Upper lobe of right lung (tissue), 1 donor: ENCODE measurements at regions not wholly inside any gene's neighbourhood (a gene's known extent, or its start where the extent isn't known, plus 50 kb on each side); places are given as distances from the start of the nearest gene placed in this dataset.
"Not testable (repeated sequence)": the region's sequence is repeated elsewhere in the genome, so short reads cannot be mapped to it uniquely, and the experiment has no call there.

Experiments
- ATAC-seq: fragments of 200-7000 bp; cut with Tn5 transposase; one replicate; pipeline ENCODE4 v1.9.1; 2020; ENCODE audit warnings: mild to moderate bottlenecking, moderate library complexity
- DNase-seq: peaks from one replicate; pipeline ENCODE4 v3.0.0-alpha.2; 2020
- H3K27ac ChIP-seq: fragments of 200-600 bp; one replicate; pipeline ENCODE4 v1.8.0; 2022
- H3K27me3 ChIP-seq: fragments of 200-600 bp; one replicate; pipeline ENCODE4 v1.8.0; 2022; ENCODE audit warnings: mild to moderate bottlenecking
- H3K36me3 ChIP-seq: fragments of 200-600 bp; one replicate; pipeline ENCODE4 v1.8.0; 2022
- H3K4me1 ChIP-seq: fragments of 200-600 bp; one replicate; pipeline ENCODE4 v1.8.0; 2022
- H3K4me3 ChIP-seq: fragments of 200-600 bp; one replicate; pipeline ENCODE4 v1.8.0; 2022; ENCODE audit warnings: mild to moderate bottlenecking
- H3K9me3 ChIP-seq: fragments of 200-600 bp; one replicate; pipeline ENCODE4 v1.8.0; 2022
- CTCF ChIP-seq: fragments of 200-600 bp; IDR thresholded peaks from one replicate; pipeline ENCODE4 v1.8.0; 2022; ENCODE audit warnings: antibody characterized with exemption
- intact Hi-C: fragments of 100-400 bp; cut with DNase I; formaldehyde crosslinking; loops from one replicate; pipeline ENCODE4 v1.11.0; 2022
- donor health status: DM: no; HTN: yes; CAD: no; lungs with severe emphysema.

DNA sequence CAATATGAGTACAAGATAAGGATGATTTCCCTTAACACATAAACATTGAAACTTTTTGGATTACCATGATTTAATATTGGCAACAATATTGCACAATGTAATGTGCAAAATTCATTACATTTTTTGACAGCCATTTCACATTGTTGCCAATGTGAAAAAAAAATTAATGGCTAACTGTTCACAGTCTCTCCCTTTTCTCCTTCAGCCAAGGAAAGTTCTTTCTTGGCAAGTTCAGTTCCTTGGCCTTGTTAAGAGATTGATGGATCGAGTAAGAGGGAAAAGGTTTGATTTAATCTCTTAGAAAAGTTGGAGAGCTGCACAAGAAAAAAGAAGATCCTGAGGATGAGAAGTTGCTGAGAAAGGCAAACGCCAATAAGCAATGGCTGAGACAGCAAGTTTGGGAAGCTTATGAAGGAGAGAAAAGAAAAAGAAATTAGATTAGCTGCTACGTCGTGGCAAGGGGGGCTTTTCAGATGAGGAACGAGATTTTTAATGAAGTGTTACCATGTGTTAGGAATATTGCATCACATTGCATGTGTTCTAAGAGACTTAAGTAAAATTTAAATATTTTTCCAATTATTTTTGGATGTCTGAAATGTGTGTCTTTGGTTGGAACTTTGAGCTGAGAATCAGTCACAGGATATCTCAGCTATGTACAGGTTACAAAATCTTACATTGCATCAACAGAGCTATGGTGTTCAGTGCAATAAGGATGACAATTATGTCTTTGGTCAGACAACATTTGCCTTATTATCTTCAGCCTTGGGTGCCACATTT is 61.4 kb upstream of the ZNF280D start:
- ATAC-seq (no peak), DNase-seq (no peak)
- Histone ChIP-seq H3K4me1 (no peaks in the 10 kb centered on the region), H3K27ac (no peak overlapping the region), H3K4me3 (no peak overlapping the region), H3K27me3 (no peaks in the 10 kb centered on the region), H3K36me3 (no peaks in the 10 kb centered on the region), H3K9me3 (no peaks in the 10 kb centered on the region)
- intact Hi-C loops = no loop called here
- no peak for TF ChIP-seq CTCF

DNA sequence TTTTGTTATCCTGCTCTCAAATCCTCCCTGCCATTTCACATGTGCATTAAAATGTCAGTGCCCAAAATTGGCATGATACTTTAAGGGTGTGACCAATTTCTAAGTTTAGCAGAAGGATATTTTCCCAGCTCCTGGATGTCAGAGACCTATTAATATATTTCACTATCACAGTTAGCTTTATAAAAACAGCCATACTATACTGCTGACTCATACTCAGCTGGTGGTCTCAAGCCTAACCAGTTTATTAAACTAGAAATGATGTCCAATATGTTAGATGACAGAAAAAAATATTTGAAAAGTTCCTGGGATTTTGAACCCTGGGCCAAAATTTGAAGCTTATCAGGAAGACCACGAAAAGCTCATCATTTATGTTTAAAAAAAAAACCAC is 60.9 kb upstream of the ZNF280D start:
- no peak for DNase-seq

DNA sequence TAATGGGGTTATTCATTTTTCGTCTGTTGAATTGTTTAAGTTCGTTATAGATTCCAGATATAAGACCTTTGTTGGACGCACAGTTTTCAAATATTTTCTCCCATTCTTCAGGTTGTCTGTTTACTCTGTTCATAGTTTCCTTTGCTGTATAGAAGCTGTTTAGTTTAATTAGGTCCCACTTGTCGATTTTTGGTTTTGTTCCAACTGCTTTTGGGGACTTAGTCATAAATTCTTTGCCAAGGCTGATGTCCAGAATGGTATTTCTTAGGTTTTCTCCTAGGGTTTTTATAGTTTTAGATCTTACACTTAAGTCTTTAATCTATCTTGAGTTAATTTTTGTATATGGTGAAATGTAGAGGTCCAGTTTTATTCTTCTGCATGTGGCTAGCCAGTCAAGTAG is 58.9 kb upstream of the ZNF280D start:
- DNase-seq = no peak
- Histone ChIP-seq H3K27me3 (no peaks in the 10 kb centered on the region), H3K4me1 (no peaks in the 10 kb centered on the region), H3K36me3 (no peaks in the 10 kb centered on the region), H3K9me3 (peaks cover 5% of the 10 kb centered on the region), H3K27ac (no peak overlapping the region), H3K4me3 (no peak overlapping the region)
- no peak for ATAC-seq
- intact Hi-C loops = no loop called here
- TF ChIP-seq CTCF = no peak

More for the DNA sequence above, 60.9 kb upstream of the ZNF280D start:
- TF ChIP-seq CTCF = no peak
- no peak for ATAC-seq
- H3K36me3 ChIP-seq = no peaks in the 10 kb centered on the region
- no peak overlapping the region for H3K27ac ChIP-seq
- intact Hi-C loops = no loop called here
- no peaks in the 10 kb centered on the region for H3K27me3 ChIP-seq
- no peaks in the 10 kb centered on the region for H3K4me1 ChIP-seq
- no peak overlapping the region for H3K4me3 ChIP-seq
- H3K9me3 ChIP-seq = no peaks in the 10 kb centered on the region

DNA sequence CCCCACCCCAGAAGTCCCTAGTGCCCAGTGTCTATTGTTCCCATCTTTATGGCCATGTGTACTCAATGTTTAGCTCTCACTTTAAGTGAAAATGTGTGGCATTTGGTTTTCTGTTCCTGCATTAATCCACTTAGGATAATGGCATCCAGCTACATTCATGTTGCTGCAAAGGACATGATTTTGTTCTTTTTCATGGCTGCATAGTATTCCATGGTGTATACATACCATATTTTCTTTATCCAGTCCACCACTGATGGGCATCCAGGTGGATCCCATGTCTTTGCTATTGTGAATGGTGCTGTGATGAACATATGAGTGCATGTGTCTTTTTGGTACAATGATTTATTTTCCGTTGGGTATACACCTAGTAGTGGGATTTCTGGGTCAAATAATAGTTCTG is 58.2 kb upstream of the ZNF280D start:
- H3K4me3 ChIP-seq, ATAC-seq, H3K36me3 ChIP-seq, H3K4me1 ChIP-seq, intact Hi-C loops, H3K27me3 ChIP-seq, DNase-seq, H3K9me3 ChIP-seq, H3K27ac ChIP-seq: not testable (repeated sequence)

DNA sequence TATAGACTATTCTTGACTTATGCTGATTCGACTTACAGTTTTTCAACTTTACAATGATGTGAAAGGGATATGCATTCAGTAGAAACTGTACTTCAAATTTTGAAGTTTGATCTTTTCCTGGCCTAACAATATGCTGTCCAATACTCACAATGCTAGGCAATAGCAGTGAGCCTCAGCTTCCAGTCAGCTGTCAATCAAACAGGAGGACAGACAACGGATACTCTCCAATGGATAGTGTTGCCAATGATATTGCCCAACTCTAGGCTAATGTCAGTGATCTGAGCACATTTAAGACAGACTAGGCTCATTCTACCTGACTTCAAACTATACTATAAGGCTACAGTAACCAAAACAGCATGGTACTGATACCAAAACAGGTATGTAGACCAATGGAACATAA is 55.0 kb upstream of the ZNF280D start:
- TF ChIP-seq CTCF = no peak
- no peaks in the 10 kb centered on the region for H3K4me1 ChIP-seq
- H3K27me3 ChIP-seq = no peaks in the 10 kb centered on the region
- no peak overlapping the region for H3K27ac ChIP-seq
- no peak overlapping the region for H3K4me3 ChIP-seq
- peaks cover 5% of the 10 kb centered on the region for H3K9me3 ChIP-seq
- no peak for DNase-seq
- ATAC-seq = no peak
- intact Hi-C loops = no loop called here
- no peaks in the 10 kb centered on the region for H3K36me3 ChIP-seq

DNA sequence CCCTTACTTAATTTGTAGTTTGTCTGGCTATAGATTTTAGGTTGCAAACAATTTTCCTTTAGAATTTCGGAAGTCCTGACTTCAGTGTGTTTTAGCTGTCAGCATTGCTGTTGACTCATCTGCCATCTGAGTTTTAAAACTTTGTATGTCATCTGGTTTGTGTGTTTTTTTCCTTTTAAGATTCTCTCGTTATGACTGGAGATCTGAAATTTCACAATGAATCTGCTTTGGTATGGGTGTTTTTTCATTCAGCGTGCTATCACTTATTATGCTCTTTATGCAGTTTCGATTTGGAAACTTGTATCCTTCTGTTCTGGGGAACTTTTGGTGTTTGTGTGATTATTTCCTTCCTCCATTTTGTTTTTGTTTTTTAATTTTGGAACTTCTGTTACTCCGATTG is 53.7 kb upstream of the ZNF280D start:
- H3K36me3 ChIP-seq = no peaks in the 10 kb centered on the region
- H3K4me1 ChIP-seq = no peaks in the 10 kb centered on the region
- peaks cover 5% of the 10 kb centered on the region for H3K9me3 ChIP-seq
- no peak for TF ChIP-seq CTCF
- H3K27ac ChIP-seq = no peak overlapping the region
- no peaks in the 10 kb centered on the region for H3K27me3 ChIP-seq
- ATAC-seq (no peak), DNase-seq (no peak)
- H3K4me3 ChIP-seq = no peak overlapping the region
- intact Hi-C loops = no loop called here
